ENCODE measurements at regions not wholly inside any gene's neighbourhood (a gene's known extent, or its start where the extent isn't known, plus 50 kb on each side); places are given as distances from the start of the nearest gene placed in this dataset.
"Not testable (repeated sequence)": the region's sequence is repeated elsewhere in the genome, so short reads cannot be mapped to it uniquely, and the experiment has no call there.

- DNase-seq (ENCODE audit: low spot score), result no peak
Observed at GRCh38 chr6:44739181-44739580, 351.7 kb downstream of the CDC5L start.

GRCh38 chr6:44740566-44741120, 353.1 kb downstream of the CDC5L start:
- DNase-seq (ENCODE audit: low spot score), result no peak

- DNase-seq (ENCODE audit: low spot score), result no peak
Observed at GRCh38 chr6:44742201-44742600, 354.7 kb downstream of the CDC5L start.

DNA sequence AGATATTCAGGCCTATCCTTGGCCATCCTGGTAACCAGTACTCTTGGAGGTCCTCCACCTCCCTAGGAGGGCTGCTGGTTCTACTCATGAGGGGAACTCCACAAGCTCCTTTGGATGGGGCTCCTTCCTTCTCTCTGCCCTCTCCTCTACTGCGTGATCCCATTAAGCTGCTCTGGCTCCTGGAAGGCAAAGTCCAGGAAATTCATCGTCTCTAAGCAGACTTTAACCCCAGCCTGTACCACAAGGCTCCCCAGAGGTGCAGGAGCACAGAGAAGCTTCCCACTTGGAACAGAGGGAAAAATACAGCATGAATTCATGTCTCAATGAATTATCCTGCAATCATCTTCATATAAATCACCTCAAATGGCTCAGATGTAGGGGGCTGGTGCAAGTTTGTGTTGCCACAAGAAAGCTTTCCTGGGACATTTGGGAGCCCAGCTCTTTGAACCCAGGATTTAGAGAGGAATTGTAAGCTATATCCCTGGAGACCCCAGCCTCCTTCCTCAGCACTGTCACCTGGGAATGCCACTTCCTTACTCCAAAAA, 355.4 kb downstream of the CDC5L start:
- no peak for DNase-seq (ENCODE audit: low spot score)

DNA sequence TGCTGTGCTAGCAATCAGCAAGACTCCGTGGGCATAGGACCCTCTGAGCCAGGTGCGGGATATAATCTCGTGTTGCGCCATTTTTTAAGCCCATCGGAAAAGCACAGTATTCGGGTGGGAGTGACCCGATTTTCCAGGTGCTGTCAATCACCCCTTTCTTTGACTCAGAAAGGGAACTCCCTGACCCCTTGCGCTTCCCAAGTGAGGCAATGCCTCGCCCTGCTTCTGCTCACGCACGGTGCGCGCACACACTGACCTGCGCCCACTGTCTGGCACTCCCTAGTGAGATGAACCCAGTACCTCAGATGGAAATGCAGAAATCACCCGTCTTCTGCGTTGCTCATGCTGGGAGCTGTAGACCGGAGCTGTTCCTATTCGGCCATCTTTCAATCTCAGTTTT, 372.6 kb downstream of the CDC5L start:
- DNase-seq (ENCODE audit: low spot score), result not testable (repeated sequence)

DNA sequence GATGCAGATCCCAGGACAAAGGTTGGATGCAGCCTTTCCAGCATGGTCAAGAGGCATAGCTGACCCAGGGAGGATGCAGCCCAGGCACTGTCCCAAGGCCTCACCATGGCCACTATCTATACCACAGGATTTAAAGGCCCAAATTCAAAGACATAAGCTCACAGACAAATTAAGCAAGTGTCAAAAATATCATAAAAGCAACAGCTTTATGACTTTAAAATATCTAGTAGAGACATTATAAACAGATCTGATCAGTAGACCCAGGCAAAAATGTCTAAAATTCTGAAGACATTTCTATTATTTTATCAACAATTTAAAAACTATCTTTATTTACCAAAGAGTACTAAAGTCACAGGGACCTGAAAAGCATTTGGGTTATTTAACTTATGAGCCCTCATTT, 373.5 kb downstream of the CDC5L start:
- no peak for DNase-seq (ENCODE audit: low spot score)

DNA sequence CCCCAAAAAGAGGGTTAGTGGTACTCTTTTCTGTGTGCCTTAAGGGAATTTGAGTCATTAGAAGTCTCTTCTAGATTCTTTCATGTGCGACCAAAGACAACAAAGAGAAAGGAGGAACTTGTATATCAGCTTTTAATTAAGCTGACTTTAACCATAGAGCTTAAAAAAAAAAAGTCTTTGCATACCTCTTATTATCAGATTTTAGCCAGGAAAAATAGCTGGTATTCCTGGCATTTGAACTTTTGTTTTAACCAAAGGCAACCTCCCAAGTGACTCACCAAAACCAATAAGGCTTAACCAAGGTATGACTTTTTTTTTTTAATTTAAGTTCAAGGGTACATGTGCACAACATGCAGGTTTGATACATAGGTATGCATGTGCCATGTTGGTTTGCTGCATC, 375.0 kb downstream of the CDC5L start:
- DNase-seq (ENCODE audit: low spot score), result no peak

- DNase-seq (ENCODE audit: low spot score), result peak; percentile 19
Observed at GRCh38 chr6:44771647-44772415, 384.3 kb downstream of the CDC5L start.

GRCh38 chr6:44772838-44773237, 385.3 kb downstream of the CDC5L start:
- DNase-seq (ENCODE audit: low spot score), result no peak

GRCh38 chr6:44775121-44775520, 387.6 kb downstream of the CDC5L start:
- DNase-seq (ENCODE audit: low spot score), result no peak

- DNase-seq (ENCODE audit: low spot score), result no peak
Observed at GRCh38 chr6:44776344-44776743, 388.8 kb downstream of the CDC5L start.

DNA sequence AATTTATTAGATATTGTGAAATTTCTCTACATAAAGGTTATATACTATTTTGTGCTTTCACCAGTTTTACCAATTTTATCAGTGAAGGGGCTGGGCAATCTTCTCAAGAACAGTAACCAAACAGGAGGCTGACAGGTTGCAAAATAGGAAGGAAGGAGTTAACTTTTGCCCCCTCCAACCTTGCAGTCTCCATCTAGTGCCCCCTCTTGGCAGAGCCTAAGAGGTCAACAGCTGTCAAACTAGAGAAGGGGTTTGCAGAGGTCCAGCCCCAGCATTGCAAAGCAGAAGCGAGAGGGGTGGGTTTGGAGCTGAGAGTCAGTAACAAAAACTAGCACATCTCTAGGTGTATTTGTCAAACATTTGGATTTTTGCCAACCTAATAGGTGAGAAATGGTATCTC, 391.0 kb downstream of the CDC5L start:
- no peak for DNase-seq (ENCODE audit: low spot score)
